Thymus (tissue), 11 donors: ENCODE measurements at regions not wholly inside any gene's neighbourhood (a gene's known extent, or its start where the extent isn't known, plus 50 kb on each side); places are given as distances from the start of the nearest gene placed in this dataset.

Source experiments
- DNase-seq, 9 donors: peaks; one replicate each; pipeline ENCODE4 v3.0.0-alpha.2; 2013; ENCODE audit warnings: low spot score in 9 of 9, low read depth in 6 of 9, missing footprints in 1 of 9
- H3K27ac ChIP-seq, 2 donors: one replicate each; pipeline ENCODE4 v1.5.1; 2013; ENCODE audit warnings: control low read depth in 1 of 2, low read depth in 1 of 2, low read length in 1 of 2, mild to moderate bottlenecking in 1 of 2, moderate library complexity in 1 of 2
- H3K27me3 ChIP-seq, 2 donors: one replicate each; pipeline ENCODE4 v1.5.1; 2013; ENCODE audit warnings: low read length in 1 of 2; ENCODE audit not compliant: control insufficient read depth in 2 of 2, insufficient read depth in 1 of 2
- H3K36me3 ChIP-seq, 2 donors: one replicate each; pipeline ENCODE4 v1.5.1; 2013; ENCODE audit warnings: low read length in 1 of 2, mild to moderate bottlenecking in 1 of 2, moderate library complexity in 1 of 2; ENCODE audit not compliant: control insufficient read depth in 2 of 2, insufficient read depth in 2 of 2
- H3K4me1 ChIP-seq, 2 donors: one replicate each; pipeline ENCODE4 v1.5.1; 2013; ENCODE audit warnings: low read length in 2 of 2; ENCODE audit not compliant: control insufficient read depth in 2 of 2, insufficient read depth in 2 of 2
- H3K4me3 ChIP-seq, 2 donors: one replicate each; pipeline ENCODE4 v1.5.1; 2013; ENCODE audit warnings: low read length in 2 of 2, control low read depth in 1 of 2, mild to moderate bottlenecking in 1 of 2
- H3K9me3 ChIP-seq, 2 donors: one replicate each; pipeline ENCODE4 v1.5.1; 2013; ENCODE audit warnings: low read length in 1 of 2, mild to moderate bottlenecking in 1 of 2; ENCODE audit not compliant: control insufficient read depth in 2 of 2, insufficient read depth in 1 of 2
- WGBS: extraction: QIAGEN DNeasy Blood & Tissue Kit; methylation state at CpG from one replicate; pipeline ENCODE4 v1.1.7; 2013; 5-methylcytosine and 5-hydroxymethylcytosine counted together
- donor health status: healthy.

- H3K9me3 ChIP-seq, result no peaks in the 10 kb centered on the region
- no peaks in the 10 kb centered on the region for H3K36me3 ChIP-seq
- no peak overlapping the region for H3K4me3 ChIP-seq
- H3K27ac ChIP-seq, result no peak overlapping the region
- DNase-seq, result peak in 1 of 9 donors; percentile 7
- H3K4me1 ChIP-seq, result no peaks in the 10 kb centered on the region
- no peaks in the 10 kb centered on the region for H3K27me3 ChIP-seq
Observed at GRCh38 chr4:167290678-167291077, 56.4 kb upstream of the SPOCK3 start.

DNA sequence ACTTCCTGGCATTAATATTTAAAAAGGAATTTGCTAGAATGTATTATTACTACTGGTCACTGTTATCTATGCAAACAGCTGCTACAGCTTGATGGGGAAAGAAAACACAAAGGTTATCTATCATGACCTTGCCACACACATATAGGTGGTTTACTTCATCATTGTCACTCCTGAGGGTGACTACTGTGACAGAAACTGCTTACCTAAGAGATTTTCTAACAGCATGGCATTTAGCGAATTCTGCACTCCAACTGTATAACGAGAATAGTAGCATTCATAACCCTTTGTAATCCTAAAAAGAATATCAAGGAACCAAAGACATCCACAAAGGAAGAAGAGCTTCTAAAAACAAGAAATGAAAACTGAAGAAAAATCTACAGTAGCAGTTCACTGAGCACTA is 74.6 kb upstream of the SPOCK3 start:
- no peak for DNase-seq
- no peaks in the 10 kb centered on the region for H3K27me3 ChIP-seq
- WGBS, result 84% methylated on average over 2 of the region's 2 CpGs
- H3K36me3 ChIP-seq, result no peaks in the 10 kb centered on the region
- no peaks in the 10 kb centered on the region for H3K9me3 ChIP-seq
- no peaks in the 10 kb centered on the region for H3K4me1 ChIP-seq
- no peak overlapping the region for H3K4me3 ChIP-seq
- no peak overlapping the region for H3K27ac ChIP-seq

- Histone ChIP-seq H3K27ac (no peak overlapping the region), H3K27me3 (no peaks in the 10 kb centered on the region), H3K9me3 (no peaks in the 10 kb centered on the region), H3K36me3 (no peaks in the 10 kb centered on the region), H3K4me3 (no peak overlapping the region), H3K4me1 (no peaks in the 10 kb centered on the region)
- WGBS, result 96% methylated on average over 4 of the region's 4 CpGs
- DNase-seq, result no peak
Observed at GRCh38 chr4:167321299-167321698, 87.0 kb upstream of the SPOCK3 start.

DNA sequence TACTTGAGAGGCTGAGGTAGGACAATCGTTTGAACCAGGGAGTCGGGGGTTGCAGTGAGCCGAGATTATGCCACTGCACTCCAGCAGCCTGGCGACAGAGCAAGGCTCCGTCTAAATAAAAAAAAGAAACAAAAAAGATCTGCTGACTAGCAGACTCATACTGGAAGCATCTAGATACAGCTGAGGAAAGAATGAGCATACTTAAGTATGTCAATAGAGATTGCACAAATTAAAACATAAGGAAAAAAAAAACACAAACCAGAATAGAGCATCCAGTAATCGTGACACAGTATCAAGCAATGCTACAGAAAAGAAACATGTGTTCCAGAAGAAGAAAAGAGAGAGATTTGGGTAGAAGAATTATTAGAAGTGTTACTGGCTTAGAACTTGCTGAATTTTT is 105.5 kb upstream of the SPOCK3 start:
- WGBS, result 96% methylated on average over 6 of the region's 6 CpGs
- DNase-seq, result no peak
- H3K36me3 ChIP-seq, result no peaks in the 10 kb centered on the region

GRCh38 chr4:167359711-167360110 is 125.4 kb upstream of the SPOCK3 start:
- Histone ChIP-seq H3K4me3 (no peak overlapping the region), H3K27me3 (no peaks in the 10 kb centered on the region), H3K36me3 (no peaks in the 10 kb centered on the region), H3K4me1 (no peaks in the 10 kb centered on the region), H3K27ac (no peak overlapping the region), H3K9me3 (no peaks in the 10 kb centered on the region)
- no peak for DNase-seq
- WGBS, result 74% methylated on average over 3 of the region's 3 CpGs

More for the DNA sequence above, 105.5 kb upstream of the SPOCK3 start:
- Histone ChIP-seq H3K9me3 (no peaks in the 10 kb centered on the region), H3K27me3 (no peaks in the 10 kb centered on the region), H3K4me1 (no peaks in the 10 kb centered on the region), H3K4me3 (no peak overlapping the region), H3K27ac (no peak overlapping the region)

- Histone ChIP-seq H3K36me3 (no peaks in the 10 kb centered on the region), H3K9me3 (no peaks in the 10 kb centered on the region), H3K4me1 (no peaks in the 10 kb centered on the region), H3K27me3 (no peaks in the 10 kb centered on the region), H3K4me3 (no peak overlapping the region), H3K27ac (no peak overlapping the region)
- WGBS, result 83% methylated on average over 4 of the region's 4 CpGs
- no peak for DNase-seq
Observed at GRCh38 chr4:167379076-167379835, 145.0 kb upstream of the SPOCK3 start.

GRCh38 chr4:167380964-167381363 is 146.7 kb upstream of the SPOCK3 start:
- H3K4me1 ChIP-seq, result no peaks in the 10 kb centered on the region
- H3K27me3 ChIP-seq, result no peaks in the 10 kb centered on the region
- H3K9me3 ChIP-seq, result no peaks in the 10 kb centered on the region
- no peak overlapping the region for H3K4me3 ChIP-seq
- H3K27ac ChIP-seq, result no peak overlapping the region
- 81% methylated on average over 4 of the region's 4 CpGs for WGBS
- H3K36me3 ChIP-seq, result no peaks in the 10 kb centered on the region
- DNase-seq, result no peak

DNA sequence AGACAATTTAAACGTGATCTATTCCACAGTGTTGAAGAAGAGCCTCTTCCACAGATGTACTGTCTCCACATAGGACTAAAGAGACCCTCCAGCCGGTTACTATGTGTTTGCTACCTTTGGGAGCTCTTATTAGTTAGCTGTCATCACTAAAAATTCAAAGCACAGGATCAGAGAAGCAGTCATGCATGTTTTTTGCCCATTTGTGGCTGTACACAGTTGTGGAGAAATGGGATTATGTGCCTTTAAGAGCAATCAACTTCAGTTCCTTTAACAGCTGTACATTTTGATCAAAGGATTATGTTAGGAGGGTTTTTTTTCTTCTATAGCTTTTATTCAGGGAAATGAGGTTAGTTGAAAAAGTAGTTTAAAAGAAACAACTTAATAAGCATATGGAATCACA is 149.0 kb upstream of the SPOCK3 start:
- Histone ChIP-seq H3K9me3 (no peaks in the 10 kb centered on the region), H3K27me3 (no peaks in the 10 kb centered on the region), H3K27ac (no peak overlapping the region), H3K4me1 (no peaks in the 10 kb centered on the region), H3K36me3 (no peaks in the 10 kb centered on the region), H3K4me3 (no peak overlapping the region)
- DNase-seq, result no peak
- 85% methylated on average over 2 of the region's 2 CpGs for WGBS

- no peak for DNase-seq
- Histone ChIP-seq H3K9me3 (no peaks in the 10 kb centered on the region), H3K27me3 (no peaks in the 10 kb centered on the region), H3K36me3 (no peaks in the 10 kb centered on the region), H3K4me1 (no peaks in the 10 kb centered on the region), H3K27ac (no peak overlapping the region), H3K4me3 (no peak overlapping the region)
- 7% methylated on average over 3 of the region's 3 CpGs for WGBS
Observed at GRCh38 chr4:167397586-167397985, 163.3 kb upstream of the SPOCK3 start.
